Activated naive CD8-positive, alpha-beta T cell treated with anti-CD3 and anti-CD28 coated beads, Interleukin-2, amount 10 ng/mL, durations not matched to agents 7 days and 5 days (primary cell): ENCODE measurements at regions not wholly inside any gene's neighbourhood (a gene's known extent, or its start where the extent isn't known, plus 50 kb on each side); places are given as distances from the start of the nearest gene placed in this dataset.

Experiments
- ATAC-seq: fragments of 150-1000 bp; cut with Tn5 transposase; one replicate; pipeline ENCODE4 v1.10.0; 2021; ENCODE audit warnings: low read depth, moderate library complexity
- POLR2A ChIA-PET: fragments of 350-600 bp; sonication (Branson Sonifier 250); formaldehyde crosslinking; loops from one replicate; lab custom pipeline; 2021; ENCODE audit warnings: antibody characterized with exemption; lab: Charles Lee
- DNase-seq: peaks from one replicate; pipeline ENCODE4 v3.0.0; 2021
- H3K27ac Mint-ChIP-seq: one replicate; pipeline ENCODE4 v1.8.0; 2022; ENCODE audit warnings: mild to moderate bottlenecking, mixed read lengths
- H3K27me3 Mint-ChIP-seq: one replicate; pipeline ENCODE4 v1.8.0; 2022; ENCODE audit warnings: mild to moderate bottlenecking, moderate library complexity, mixed read lengths
- H3K36me3 Mint-ChIP-seq: one replicate; pipeline ENCODE4 v1.8.0; 2021; ENCODE audit warnings: mild to moderate bottlenecking, mixed read lengths
- H3K4me1 Mint-ChIP-seq: one replicate; pipeline ENCODE4 v1.8.0; 2021; ENCODE audit warnings: mixed read lengths
- H3K4me3 Mint-ChIP-seq: one replicate; pipeline ENCODE4 v1.8.0; 2022; ENCODE audit warnings: mild to moderate bottlenecking, moderate library complexity, mixed read lengths
- H3K9me3 Mint-ChIP-seq: one replicate; pipeline ENCODE4 v1.8.0; 2021; ENCODE audit warnings: mixed read lengths

DNA sequence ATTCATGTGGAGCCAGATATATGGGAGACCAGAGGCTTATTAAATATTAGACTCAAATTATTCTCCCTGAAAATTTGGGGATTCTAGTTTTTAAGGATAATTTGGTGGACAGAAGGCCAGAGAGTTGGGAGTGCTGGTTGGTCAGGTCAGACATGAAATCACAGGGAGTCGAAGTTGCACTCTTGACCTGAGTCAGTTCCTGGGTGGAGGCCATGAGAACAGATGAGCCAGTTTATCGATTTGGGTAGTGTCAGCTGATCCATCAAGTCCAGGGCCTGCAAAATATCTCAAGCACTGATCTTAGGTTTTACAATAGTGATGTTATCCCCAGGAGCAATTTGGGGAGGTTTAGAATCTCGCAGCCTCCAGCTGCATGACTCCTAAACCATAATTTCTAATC, 563.5 kb upstream of the NRSN1 start:
- H3K36me3 Mint-ChIP-seq = no peaks in the 10 kb centered on the region
- ATAC-seq = no peak
- H3K4me1 Mint-ChIP-seq = no peaks in the 10 kb centered on the region
- H3K27ac Mint-ChIP-seq = no peak overlapping the region
- DNase-seq = no peak
- POLR2A ChIA-PET = no interaction called here
- no peaks in the 10 kb centered on the region for H3K27me3 Mint-ChIP-seq
- peaks cover 8% of the 10 kb centered on the region for H3K9me3 Mint-ChIP-seq
- no peak overlapping the region for H3K4me3 Mint-ChIP-seq

DNA sequence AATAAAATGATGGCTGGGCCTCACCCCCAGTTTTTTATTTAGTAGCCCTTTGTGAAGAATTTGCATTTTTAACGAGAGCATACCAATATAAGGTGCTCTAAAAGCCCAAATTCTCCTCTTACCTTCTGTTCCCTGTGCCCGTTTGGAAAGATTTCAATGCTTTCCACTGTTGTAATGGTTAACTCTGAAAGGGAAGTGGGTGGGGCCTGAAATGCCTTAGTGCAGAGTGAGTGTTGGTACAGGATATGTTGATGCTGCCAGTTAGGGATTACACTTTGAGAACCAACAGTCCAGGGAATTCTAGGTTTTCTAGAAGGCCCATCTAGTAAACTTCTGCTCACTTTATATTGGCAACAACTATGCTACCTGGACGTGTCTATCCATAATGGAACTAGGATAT, 562.7 kb upstream of the NRSN1 start:
- POLR2A ChIA-PET = no interaction called here

DNA sequence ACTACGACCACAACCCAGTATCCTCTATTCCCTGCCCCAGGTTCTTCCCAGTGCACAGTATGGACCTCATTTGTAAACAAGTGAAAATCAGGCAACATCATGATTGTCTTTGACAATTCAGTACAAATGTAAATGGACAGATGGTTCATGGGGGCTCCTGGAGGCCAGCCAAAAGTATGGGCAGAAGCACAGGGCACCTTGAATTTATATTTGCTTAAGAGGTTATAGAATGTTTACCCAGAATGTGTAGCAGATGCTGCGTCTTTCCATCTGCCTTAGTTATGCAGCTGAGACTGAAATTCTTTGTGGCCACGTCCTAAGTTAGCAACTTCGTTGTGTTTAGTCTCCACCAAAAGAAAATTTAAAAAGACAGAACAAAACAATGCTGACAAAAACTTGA, 559.6 kb upstream of the NRSN1 start:
- H3K4me3 Mint-ChIP-seq = no peak overlapping the region
- ATAC-seq (no peak), DNase-seq (no peak)
- POLR2A ChIA-PET = no interaction called here
- H3K27me3 Mint-ChIP-seq = no peaks in the 10 kb centered on the region
- H3K4me1 Mint-ChIP-seq = no peaks in the 10 kb centered on the region
- H3K36me3 Mint-ChIP-seq = no peaks in the 10 kb centered on the region
- peaks cover 8% of the 10 kb centered on the region for H3K9me3 Mint-ChIP-seq
- no peak overlapping the region for H3K27ac Mint-ChIP-seq

More for the DNA sequence above, 562.7 kb upstream of the NRSN1 start:
- DNase-seq = no peak
- Mint-ChIP-seq H3K4me3 (no peak overlapping the region), H3K36me3 (no peaks in the 10 kb centered on the region), H3K4me1 (no peaks in the 10 kb centered on the region), H3K27me3 (no peaks in the 10 kb centered on the region), H3K27ac (no peak overlapping the region), H3K9me3 (peaks cover 8% of the 10 kb centered on the region)
- ATAC-seq = no peak

DNA sequence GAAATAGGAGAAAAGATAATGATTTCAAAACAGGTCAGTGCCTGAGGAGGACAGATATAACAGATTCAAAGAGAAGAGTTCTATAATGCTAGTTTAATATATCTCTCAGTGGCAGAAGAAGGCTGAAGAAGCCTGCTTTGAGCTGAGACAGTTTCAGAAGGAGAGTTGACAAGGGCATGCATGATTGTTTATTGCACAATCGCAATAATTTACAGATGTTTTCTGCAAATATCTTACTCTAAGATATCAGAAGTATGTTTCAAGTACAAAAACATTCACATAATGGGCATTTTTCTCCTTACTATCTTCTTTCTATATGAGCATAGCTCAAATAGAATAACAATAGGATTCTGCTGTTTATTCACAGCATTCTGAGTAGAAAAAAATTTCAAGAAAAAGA, 557.7 kb upstream of the NRSN1 start:
- ATAC-seq = no peak
- Mint-ChIP-seq H3K4me3 (no peak overlapping the region), H3K9me3 (peaks cover 3% of the 10 kb centered on the region), H3K27me3 (no peaks in the 10 kb centered on the region), H3K27ac (no peak overlapping the region), H3K4me1 (no peaks in the 10 kb centered on the region), H3K36me3 (no peaks in the 10 kb centered on the region)
- POLR2A ChIA-PET = no interaction called here
- DNase-seq = no peak

DNA sequence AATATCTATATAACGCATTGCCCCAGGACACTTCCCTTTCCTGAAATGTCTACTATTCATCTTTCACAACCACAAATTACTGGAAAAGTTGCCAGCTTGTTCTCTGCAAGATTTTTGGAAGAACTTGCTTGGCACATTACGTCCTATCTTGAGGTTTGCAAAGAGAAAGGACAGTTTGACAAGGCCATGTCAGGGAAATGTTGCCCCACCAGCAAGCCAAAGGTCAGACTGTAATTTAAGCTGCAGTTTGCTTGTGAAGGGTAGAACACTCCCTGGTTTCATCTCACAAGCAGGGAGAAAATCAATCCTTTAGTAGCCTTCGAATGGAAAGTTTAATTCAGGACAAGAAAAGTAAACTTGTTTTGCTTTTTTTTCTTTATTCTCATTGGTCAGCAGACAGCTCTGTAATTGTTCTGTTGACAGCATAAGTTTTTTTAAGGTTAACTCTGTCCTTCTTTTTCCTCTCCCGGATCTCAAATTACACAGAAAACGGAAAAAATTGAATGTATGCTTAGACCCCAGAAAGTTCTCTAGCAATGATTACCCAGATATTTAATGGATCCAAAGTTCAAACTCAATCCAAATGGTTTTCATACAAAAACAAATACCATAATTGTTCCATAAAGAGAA, 541.8 kb upstream of the NRSN1 start:
- Mint-ChIP-seq H3K36me3 (no peaks in the 10 kb centered on the region), H3K27ac (no peak overlapping the region), H3K27me3 (no peaks in the 10 kb centered on the region), H3K9me3 (no peaks in the 10 kb centered on the region), H3K4me3 (no peak overlapping the region), H3K4me1 (no peaks in the 10 kb centered on the region)
- no peak for DNase-seq
- POLR2A ChIA-PET = no interaction called here
- ATAC-seq = no peak

DNA sequence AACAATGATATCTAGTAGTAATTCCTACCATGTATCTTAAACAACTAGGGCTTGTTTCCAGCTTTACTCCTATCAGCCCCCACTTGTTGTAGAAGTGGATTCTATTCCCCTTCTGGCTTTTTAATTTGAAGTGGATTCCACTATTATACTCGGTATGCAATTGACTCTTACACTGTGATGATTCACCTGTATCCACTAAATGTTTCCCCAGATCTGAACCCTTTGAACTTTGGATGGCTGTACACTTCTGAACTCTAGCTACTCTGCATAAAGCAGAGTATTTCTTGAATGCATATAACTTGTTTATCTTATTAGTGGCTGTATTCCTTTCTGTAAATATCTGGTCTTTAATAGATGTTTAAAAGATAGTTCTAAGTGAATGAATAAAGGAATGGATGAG, 538.4 kb upstream of the NRSN1 start:
- H3K27ac Mint-ChIP-seq = no peak overlapping the region
- no peak for DNase-seq
- no peaks in the 10 kb centered on the region for H3K27me3 Mint-ChIP-seq
- H3K4me1 Mint-ChIP-seq = no peaks in the 10 kb centered on the region
- no peaks in the 10 kb centered on the region for H3K36me3 Mint-ChIP-seq
- POLR2A ChIA-PET = no interaction called here
- H3K4me3 Mint-ChIP-seq = no peak overlapping the region
- no peaks in the 10 kb centered on the region for H3K9me3 Mint-ChIP-seq
- ATAC-seq = no peak

DNA sequence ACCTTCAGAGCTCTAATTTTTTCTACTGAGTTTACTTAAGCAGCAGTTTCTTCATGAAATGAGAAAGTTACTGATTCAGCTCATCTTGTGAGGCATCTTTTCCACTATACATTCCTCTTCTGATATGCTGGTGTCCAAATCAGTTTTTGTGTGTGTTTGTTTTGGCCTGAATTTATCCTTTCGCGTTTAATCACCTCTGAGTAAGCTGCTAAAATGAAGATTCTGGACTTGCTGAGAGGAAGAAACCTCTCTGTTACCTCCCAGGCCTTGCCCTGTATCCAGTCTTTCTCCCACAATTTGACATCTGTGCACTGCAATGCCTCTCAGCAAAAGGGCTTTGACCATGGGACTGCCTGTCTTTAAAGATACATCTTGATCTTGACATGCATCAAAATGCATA, 536.2 kb upstream of the NRSN1 start:
- Mint-ChIP-seq H3K4me1 (no peaks in the 10 kb centered on the region), H3K27me3 (no peaks in the 10 kb centered on the region), H3K36me3 (no peaks in the 10 kb centered on the region), H3K27ac (no peak overlapping the region), H3K9me3 (peaks cover 5% of the 10 kb centered on the region), H3K4me3 (no peak overlapping the region)
- ATAC-seq (no peak), DNase-seq (no peak)
- POLR2A ChIA-PET = no interaction called here

DNA sequence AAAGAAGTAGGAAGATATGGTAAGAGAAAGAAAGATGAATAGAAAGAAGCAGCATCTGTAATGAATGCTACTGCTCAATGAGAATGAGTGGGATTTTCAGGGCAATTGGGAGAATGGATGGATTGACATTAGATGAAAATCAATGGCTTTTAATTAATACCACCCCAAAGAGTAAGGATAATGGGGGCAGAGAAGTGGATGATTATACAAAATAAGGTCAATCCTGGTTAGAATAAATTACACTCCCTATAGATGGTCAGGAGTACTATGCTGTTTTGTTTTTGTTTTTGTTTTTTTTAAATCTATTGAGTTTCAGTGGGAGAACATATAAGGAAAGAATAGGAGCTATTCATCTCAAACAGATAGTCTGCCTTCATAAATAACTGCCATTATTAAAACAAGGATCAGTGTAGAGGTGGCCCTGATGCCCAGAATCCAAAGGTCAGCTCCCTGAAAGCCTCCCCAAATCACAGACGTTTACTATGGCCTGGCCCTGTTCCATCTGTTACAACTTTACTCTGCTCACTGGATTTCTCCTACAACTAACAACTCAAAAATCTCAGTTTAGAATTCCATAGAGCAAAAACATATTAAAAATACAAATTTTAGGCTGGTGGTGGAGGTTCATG, 535.4 kb upstream of the NRSN1 start:
- Mint-ChIP-seq H3K27ac (no peak overlapping the region), H3K9me3 (peaks cover 7% of the 10 kb centered on the region), H3K27me3 (no peaks in the 10 kb centered on the region), H3K36me3 (no peaks in the 10 kb centered on the region), H3K4me1 (no peaks in the 10 kb centered on the region), H3K4me3 (no peak overlapping the region)
- DNase-seq (no peak), ATAC-seq (no peak)
- POLR2A ChIA-PET = no interaction called here

DNA sequence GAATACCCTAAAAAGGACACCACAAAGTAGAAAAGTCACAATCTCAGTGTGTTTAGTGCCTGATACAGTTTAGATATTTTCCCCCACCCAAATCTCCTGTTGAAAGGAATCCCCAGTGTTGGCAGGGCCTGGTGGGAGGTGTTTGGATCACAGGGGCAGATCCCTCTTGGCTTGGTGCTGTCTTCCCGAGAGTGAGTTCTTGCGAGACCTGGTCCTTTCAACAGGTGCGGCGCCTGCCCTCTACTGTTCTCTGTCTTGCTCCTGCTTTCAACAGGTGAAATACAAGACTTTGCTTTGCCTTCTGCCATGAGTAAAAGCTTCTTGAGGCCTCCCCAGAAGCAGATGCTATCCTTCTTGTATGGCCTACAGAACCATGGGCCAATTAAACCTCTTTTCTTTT, 534.3 kb upstream of the NRSN1 start:
- DNase-seq = no peak
- H3K4me3 Mint-ChIP-seq = no peak overlapping the region
- no peaks in the 10 kb centered on the region for H3K36me3 Mint-ChIP-seq
- no peaks in the 10 kb centered on the region for H3K4me1 Mint-ChIP-seq
- POLR2A ChIA-PET = no interaction called here
- H3K9me3 Mint-ChIP-seq = peaks cover 7% of the 10 kb centered on the region
- H3K27ac Mint-ChIP-seq = no peak overlapping the region
- ATAC-seq = no peak
- H3K27me3 Mint-ChIP-seq = no peaks in the 10 kb centered on the region

DNA sequence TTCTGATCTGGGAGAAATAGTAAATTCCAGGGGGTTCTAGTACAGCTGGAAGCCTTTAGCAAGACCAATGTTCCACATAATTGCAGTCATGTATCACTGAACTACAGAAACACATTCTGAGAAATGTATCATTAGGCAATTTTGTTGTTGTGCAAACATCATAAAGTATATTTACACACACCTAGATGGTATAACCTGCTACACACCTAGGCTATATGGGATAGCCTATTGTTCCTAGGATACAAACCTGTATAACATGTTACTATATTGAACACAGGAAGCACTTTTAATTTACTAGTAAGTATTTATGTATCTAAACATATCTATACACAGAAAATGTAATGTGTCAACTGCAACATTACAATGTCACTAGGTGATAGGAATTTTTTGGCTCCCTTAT, 525.9 kb upstream of the NRSN1 start:
- Mint-ChIP-seq H3K4me3 (no peak overlapping the region), H3K9me3 (peaks cover 16% of the 10 kb centered on the region), H3K4me1 (no peaks in the 10 kb centered on the region), H3K27me3 (no peaks in the 10 kb centered on the region), H3K36me3 (no peaks in the 10 kb centered on the region), H3K27ac (no peak overlapping the region)
- ATAC-seq = no peak
- POLR2A ChIA-PET = no interaction called here
- DNase-seq = no peak

DNA sequence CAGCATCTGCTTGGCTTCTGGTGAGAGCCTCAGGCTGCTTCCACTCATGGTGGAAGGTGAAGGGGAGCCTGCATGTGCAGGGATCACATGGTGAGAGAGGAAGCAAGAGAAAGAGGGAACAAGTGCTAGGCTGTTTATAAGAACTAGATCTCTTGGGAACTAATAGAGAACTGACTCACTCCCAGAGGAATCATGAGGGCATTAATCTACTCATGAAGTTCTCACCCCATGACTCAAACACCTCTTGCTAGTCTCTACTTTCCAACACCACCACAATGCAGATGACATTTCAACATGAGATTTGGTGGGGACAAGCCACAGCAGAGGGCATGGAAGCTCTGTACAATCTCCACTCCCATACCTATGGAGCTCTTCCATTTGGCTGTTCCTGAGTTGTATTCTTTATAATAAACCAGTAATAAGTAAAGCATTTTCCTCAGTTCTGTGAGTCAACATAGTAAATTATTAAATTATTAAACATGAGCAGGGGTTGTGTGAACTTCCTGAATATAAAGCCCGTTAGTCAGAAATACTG, 524.1 kb upstream of the NRSN1 start:
- ATAC-seq (no peak), DNase-seq (no peak)
- no peaks in the 10 kb centered on the region for H3K27me3 Mint-ChIP-seq
- no peaks in the 10 kb centered on the region for H3K36me3 Mint-ChIP-seq
- H3K4me1 Mint-ChIP-seq = no peaks in the 10 kb centered on the region
- no peak overlapping the region for H3K27ac Mint-ChIP-seq
- POLR2A ChIA-PET = no interaction called here
- peaks cover 14% of the 10 kb centered on the region for H3K9me3 Mint-ChIP-seq
- H3K4me3 Mint-ChIP-seq = no peak overlapping the region

DNA sequence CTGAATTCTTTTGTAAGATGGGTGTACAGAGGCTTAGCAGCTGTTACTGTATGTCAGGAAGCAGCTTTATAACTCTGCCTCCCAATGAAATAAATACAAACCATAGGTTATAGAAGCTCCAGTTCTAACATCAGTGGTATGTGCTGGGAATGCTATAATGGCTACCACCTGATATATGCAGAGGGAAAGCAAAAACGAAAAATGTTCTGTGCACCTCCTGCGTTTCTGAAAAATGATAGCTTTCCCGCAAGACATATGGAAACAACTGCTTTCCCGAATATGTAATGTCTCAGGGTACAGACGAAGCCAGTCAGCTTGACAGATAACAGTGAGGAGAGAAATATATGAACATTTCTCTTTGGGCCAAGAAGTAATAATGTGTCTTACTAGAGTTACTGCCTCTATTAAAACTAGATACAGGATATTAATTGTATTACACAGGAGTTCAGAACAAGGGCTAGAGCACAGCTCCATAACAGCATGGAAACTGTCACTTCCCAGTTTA, 517.0 kb upstream of the NRSN1 start:
- Mint-ChIP-seq H3K36me3 (no peaks in the 10 kb centered on the region), H3K27me3 (no peaks in the 10 kb centered on the region), H3K27ac (no peak overlapping the region), H3K9me3 (peaks cover 2% of the 10 kb centered on the region), H3K4me1 (no peaks in the 10 kb centered on the region), H3K4me3 (no peak overlapping the region)
- ATAC-seq (no peak), DNase-seq (no peak)
- POLR2A ChIA-PET = no interaction called here

DNA sequence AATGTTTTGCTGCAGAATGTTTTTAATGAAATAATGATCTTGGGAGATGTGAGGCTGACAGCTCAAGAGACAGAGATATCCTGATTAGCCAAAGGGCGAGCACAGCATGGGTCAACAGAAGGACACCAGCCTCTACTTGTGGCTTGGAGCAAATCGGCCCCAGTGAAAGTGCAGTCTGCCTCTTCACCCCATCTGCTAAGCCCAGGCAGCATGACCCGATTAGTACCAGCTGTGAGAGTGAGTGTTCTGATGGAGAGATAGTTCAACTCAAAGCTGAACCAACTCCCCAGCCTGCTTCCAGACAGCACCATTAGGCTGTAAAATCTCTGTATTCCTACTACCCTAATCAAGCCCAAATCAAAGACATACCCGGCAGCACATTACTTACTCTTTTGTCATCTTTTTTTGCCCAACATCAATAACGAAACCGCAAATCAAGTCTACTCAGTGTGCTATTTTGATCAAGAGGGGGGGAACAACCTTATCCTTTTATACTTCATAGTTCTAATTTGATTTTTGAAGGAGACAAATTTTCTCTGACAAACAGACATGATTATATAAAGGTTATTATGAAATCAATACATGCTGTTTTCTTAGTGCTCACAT, 514.1 kb upstream of the NRSN1 start:
- ATAC-seq (no peak), DNase-seq (no peak)
- Mint-ChIP-seq H3K4me1 (no peaks in the 10 kb centered on the region), H3K4me3 (no peak overlapping the region), H3K27me3 (no peaks in the 10 kb centered on the region), H3K9me3 (peaks cover 2% of the 10 kb centered on the region), H3K36me3 (no peaks in the 10 kb centered on the region), H3K27ac (no peak overlapping the region)
- POLR2A ChIA-PET = no interaction called here

DNA sequence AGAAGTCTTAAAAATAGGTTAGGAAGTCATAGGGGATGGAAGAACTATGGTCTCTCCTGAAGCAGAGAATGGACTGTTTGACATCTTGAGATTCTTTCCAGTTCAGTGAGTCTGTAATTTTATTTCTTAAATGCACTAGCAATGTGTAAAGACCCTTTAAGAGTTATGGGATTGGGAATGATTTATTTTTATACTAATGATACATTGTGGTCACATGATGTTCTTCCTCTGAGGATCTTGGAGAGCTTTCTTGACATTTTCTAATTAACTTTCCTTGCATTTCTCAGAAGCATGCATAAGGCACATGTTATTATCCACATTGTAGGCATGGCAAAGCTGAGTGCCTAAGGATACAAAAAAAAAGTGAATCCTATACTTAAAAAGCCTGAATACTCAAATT, 507.6 kb upstream of the NRSN1 start:
- Mint-ChIP-seq H3K36me3 (no peaks in the 10 kb centered on the region), H3K27ac (no peak overlapping the region), H3K27me3 (no peaks in the 10 kb centered on the region), H3K4me3 (no peak overlapping the region), H3K4me1 (peaks cover 1% of the 10 kb centered on the region), H3K9me3 (peaks cover 2% of the 10 kb centered on the region)
- DNase-seq = no peak
- ATAC-seq = no peak
- POLR2A ChIA-PET = no interaction called here
